22Rv1 (cell line): ENCODE measurements at regions not wholly inside any gene's neighbourhood (a gene's known extent, or its start where the extent isn't known, plus 50 kb on each side); places are given as distances from the start of the nearest gene placed in this dataset.

Source experiments
- ZFX ChIP-seq: fragments of 450-650 bp; IDR thresholded peaks from 2 replicates; pipeline ENCODE4 v1.6.1; 2017; ENCODE audit warnings: antibody characterized with exemption, borderline replicate concordance
- TF ChIP-seq, protein P1 (sequence below): fragments of 450-650 bp; IDR thresholded peaks from 2 replicates; pipeline ENCODE4 v1.5.1; 2017; ENCODE audit warnings: mild to moderate bottlenecking

DNA sequence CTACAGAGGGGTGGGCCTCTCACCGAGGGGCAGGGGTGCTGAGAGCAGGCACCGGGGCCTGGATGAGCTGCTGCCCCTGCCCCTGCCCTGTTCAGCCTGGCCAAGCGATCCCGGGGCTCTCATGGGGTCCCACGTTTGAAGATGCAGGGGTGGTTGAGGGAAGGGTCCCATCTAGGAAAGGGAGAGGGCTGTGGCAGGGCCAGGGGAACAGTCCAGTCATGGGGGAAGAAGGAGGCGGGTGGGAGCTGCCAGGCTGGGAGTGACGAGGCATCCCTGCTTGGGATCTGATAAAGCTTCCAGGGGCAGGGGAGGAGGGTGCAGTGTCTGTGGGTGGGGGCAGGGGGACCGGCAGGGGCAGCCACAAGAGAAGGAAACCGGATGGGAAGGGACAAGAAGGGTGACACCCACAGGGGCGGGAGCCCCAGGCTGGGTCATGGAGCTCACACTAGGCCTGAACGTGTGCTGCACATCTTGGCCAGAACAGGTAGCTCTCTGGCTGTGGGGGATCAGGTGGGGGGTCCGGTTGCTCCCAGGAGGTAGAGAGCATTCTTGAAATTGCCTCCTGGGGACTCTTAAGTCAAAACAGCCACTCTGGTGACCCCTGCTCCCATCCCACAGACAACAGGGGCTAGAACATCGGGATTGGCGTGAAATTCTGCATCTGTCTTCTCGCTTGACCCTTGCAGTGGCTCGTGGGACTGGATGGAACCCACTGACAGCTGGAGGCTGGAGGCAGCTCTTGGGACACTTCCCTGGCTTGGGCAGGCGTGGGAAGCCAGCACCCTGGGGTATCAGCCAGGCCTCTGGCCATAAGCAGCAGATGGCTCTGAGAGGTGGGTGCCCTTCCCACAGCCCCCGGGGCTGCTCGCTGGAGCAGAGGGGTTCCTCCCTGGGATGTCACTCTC is 58.0 kb upstream of the GATA5 start:
- TF ChIP-seq, protein P1, sequence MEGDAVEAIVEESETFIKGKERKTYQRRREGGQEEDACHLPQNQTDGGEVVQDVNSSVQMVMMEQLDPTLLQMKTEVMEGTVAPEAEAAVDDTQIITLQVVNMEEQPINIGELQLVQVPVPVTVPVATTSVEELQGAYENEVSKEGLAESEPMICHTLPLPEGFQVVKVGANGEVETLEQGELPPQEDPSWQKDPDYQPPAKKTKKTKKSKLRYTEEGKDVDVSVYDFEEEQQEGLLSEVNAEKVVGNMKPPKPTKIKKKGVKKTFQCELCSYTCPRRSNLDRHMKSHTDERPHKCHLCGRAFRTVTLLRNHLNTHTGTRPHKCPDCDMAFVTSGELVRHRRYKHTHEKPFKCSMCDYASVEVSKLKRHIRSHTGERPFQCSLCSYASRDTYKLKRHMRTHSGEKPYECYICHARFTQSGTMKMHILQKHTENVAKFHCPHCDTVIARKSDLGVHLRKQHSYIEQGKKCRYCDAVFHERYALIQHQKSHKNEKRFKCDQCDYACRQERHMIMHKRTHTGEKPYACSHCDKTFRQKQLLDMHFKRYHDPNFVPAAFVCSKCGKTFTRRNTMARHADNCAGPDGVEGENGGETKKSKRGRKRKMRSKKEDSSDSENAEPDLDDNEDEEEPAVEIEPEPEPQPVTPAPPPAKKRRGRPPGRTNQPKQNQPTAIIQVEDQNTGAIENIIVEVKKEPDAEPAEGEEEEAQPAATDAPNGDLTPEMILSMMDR = no peak
- no peak for TF ChIP-seq ZFX
